Osteocyte (in vitro differentiated cells): ENCODE measurements at regions not wholly inside any gene's neighbourhood (a gene's known extent, or its start where the extent isn't known, plus 50 kb on each side); places are given as distances from the start of the nearest gene placed in this dataset.

Experiments used
- DNase-seq: peaks from one replicate; pipeline ENCODE4 v3.0.0; 2021; ENCODE audit warnings: mixed read lengths; ENCODE audit not compliant: unreplicated experiment; ENCODE audit errors: extremely low spot score
- H3K27ac Mint-ChIP-seq: one replicate; pipeline ENCODE4 v1.8.0; 2021; ENCODE audit warnings: mild to moderate bottlenecking, mixed read lengths; ENCODE audit not compliant: unreplicated experiment
- H3K27me3 Mint-ChIP-seq: one replicate; pipeline ENCODE4 v1.8.0; 2021; ENCODE audit warnings: mixed read lengths; ENCODE audit not compliant: unreplicated experiment
- H3K36me3 Mint-ChIP-seq: one replicate; pipeline ENCODE4 v1.8.0; 2021; ENCODE audit warnings: mixed read lengths; ENCODE audit not compliant: unreplicated experiment
- H3K4me1 Mint-ChIP-seq: one replicate; pipeline ENCODE4 v1.8.0; 2021; ENCODE audit warnings: mixed read lengths; ENCODE audit not compliant: unreplicated experiment
- H3K4me3 Mint-ChIP-seq: one replicate; pipeline ENCODE4 v1.8.0; 2021; ENCODE audit warnings: mild to moderate bottlenecking, moderate library complexity, mixed read lengths; ENCODE audit not compliant: unreplicated experiment
- H3K9me3 Mint-ChIP-seq: one replicate; pipeline ENCODE4 v1.8.0; 2021; ENCODE audit warnings: mixed read lengths; ENCODE audit not compliant: unreplicated experiment
- CTCF ChIP-seq: fragments of 200-600 bp; sonication (generic); IDR thresholded peaks from 2 replicates; pipeline ENCODE4 v1.5.0; 2021; ENCODE audit warnings: antibody characterized with exemption, mild to moderate bottlenecking, moderate library complexity

GRCh38 chr18:59778434-59778833 lies 81.2 kb upstream of the CCBE1 start:
- Mint-ChIP-seq H3K4me1 (peaks cover 12% of the 10 kb centered on the region), H3K9me3 (peaks cover 6% of the 10 kb centered on the region), H3K27ac (no peak overlapping the region), H3K4me3 (no peak overlapping the region), H3K36me3 (peaks cover 3% of the 10 kb centered on the region), H3K27me3 (peaks cover 3% of the 10 kb centered on the region)
- no peak for TF ChIP-seq CTCF
- DNase-seq = no peak

GRCh38 chr18:59777636-59778035 lies 80.4 kb upstream of the CCBE1 start:
- Mint-ChIP-seq H3K27ac (no peak overlapping the region), H3K27me3 (peaks cover 3% of the 10 kb centered on the region), H3K9me3 (peaks cover 10% of the 10 kb centered on the region), H3K4me3 (no peak overlapping the region), H3K4me1 (peaks cover 8% of the 10 kb centered on the region), H3K36me3 (peaks cover 3% of the 10 kb centered on the region)
- no peak for DNase-seq
- TF ChIP-seq CTCF = no peak

- no peak for DNase-seq
- Mint-ChIP-seq H3K9me3 (peaks cover 18% of the 10 kb centered on the region), H3K27ac (no peak overlapping the region), H3K27me3 (peaks cover 3% of the 10 kb centered on the region), H3K36me3 (no peaks in the 10 kb centered on the region), H3K4me1 (peaks cover 5% of the 10 kb centered on the region), H3K4me3 (no peak overlapping the region)
- TF ChIP-seq CTCF = no peak
These were observed 72.1 kb upstream of the CCBE1 start for GRCh38 chr18:59769129-59769865.

- H3K27me3 Mint-ChIP-seq = no peaks in the 10 kb centered on the region
These were observed 71.2 kb upstream of the CCBE1 start for GRCh38 chr18:59768409-59768808.

GRCh38 chr18:59767732-59768131 lies 70.5 kb upstream of the CCBE1 start:
- Mint-ChIP-seq H3K4me1 (peaks cover 8% of the 10 kb centered on the region), H3K27ac (no peak overlapping the region), H3K9me3 (peaks cover 14% of the 10 kb centered on the region), H3K36me3 (no peaks in the 10 kb centered on the region), H3K4me3 (no peak overlapping the region), H3K27me3 (no peaks in the 10 kb centered on the region)
- DNase-seq = no peak
- no peak for TF ChIP-seq CTCF

More at GRCh38 chr18:59768409-59768808, 71.2 kb upstream of the CCBE1 start:
- H3K36me3 Mint-ChIP-seq = no peaks in the 10 kb centered on the region
- no peak for DNase-seq
- no peak overlapping the region for H3K4me3 Mint-ChIP-seq
- no peak overlapping the region for H3K27ac Mint-ChIP-seq
- H3K9me3 Mint-ChIP-seq = peaks cover 18% of the 10 kb centered on the region
- peaks cover 8% of the 10 kb centered on the region for H3K4me1 Mint-ChIP-seq
- TF ChIP-seq CTCF = no peak
